Natural killer cell (primary cell): ENCODE measurements at regions not wholly inside any gene's neighbourhood (a gene's known extent, or its start where the extent isn't known, plus 50 kb on each side); places are given as distances from the start of the nearest gene placed in this dataset.

Source experiments
- ATAC-seq, 3 donors: fragments of 150-1000 bp in 2 of 3; fragments of 200-7000 bp in 1 of 3; cut with Tn5 transposase; 1 replicate in 1 of 3; 2 replicates in 2 of 3; pipeline ENCODE4 v1.10.0; 2021; ENCODE audit warnings: mild to moderate bottlenecking in 2 of 3, moderate library complexity in 2 of 3
- DNase-seq, 2 donors: peaks; one replicate each; pipeline versions ENCODE4 v3.0.0 to v3.0.0-alpha.2; 2013 to 2021; ENCODE audit warnings: mixed read lengths in 1 of 2
- H3K27ac ChIP-seq: one replicate; pipeline ENCODE4 v1.5.1; 2013; ENCODE audit warnings: mild to moderate bottlenecking, low read length
- H3K27me3 ChIP-seq: one replicate; pipeline ENCODE4 v1.6.1; 2013; ENCODE audit warnings: low read length; ENCODE audit not compliant: control insufficient read depth, insufficient read depth
- H3K36me3 ChIP-seq: one replicate; pipeline ENCODE4 v1.6.1; 2013; ENCODE audit warnings: low read length; ENCODE audit not compliant: control insufficient read depth, insufficient read depth
- H3K4me1 ChIP-seq: one replicate; pipeline ENCODE4 v1.6.1; 2013; ENCODE audit warnings: low read length; ENCODE audit not compliant: control insufficient read depth, insufficient read depth
- H3K4me3 ChIP-seq: one replicate; pipeline ENCODE4 v1.5.1; 2013; ENCODE audit warnings: low read length
- H3K9me3 ChIP-seq: one replicate; pipeline ENCODE4 v1.6.1; 2013; ENCODE audit warnings: low read length; ENCODE audit not compliant: control insufficient read depth, insufficient read depth
- H3K27ac Mint-ChIP-seq, 2 donors: one replicate each; pipeline ENCODE4 v1.8.0; 2022; ENCODE audit warnings: mild to moderate bottlenecking in 2 of 2, mixed read lengths in 2 of 2, moderate library complexity in 1 of 2
- H3K27me3 Mint-ChIP-seq, 2 donors: one replicate each; pipeline ENCODE4 v1.8.0; 2022; ENCODE audit warnings: low read depth in 2 of 2, mixed read lengths in 2 of 2
- H3K36me3 Mint-ChIP-seq: one replicate; pipeline ENCODE4 v1.8.0; 2022; ENCODE audit warnings: mixed read lengths
- H3K4me1 Mint-ChIP-seq, 2 donors: one replicate each; pipeline ENCODE4 v1.8.0; 2022; ENCODE audit warnings: mixed read lengths in 2 of 2
- H3K4me3 Mint-ChIP-seq: one replicate; pipeline ENCODE4 v1.8.0; 2022; ENCODE audit warnings: mild to moderate bottlenecking, moderate library complexity, mixed read lengths
- H3K9me3 Mint-ChIP-seq, 2 donors: one replicate each; pipeline ENCODE4 v1.8.0; 2022; ENCODE audit warnings: mixed read lengths in 2 of 2
- WGBS: methylation state at CpG from one replicate; pipeline ENCODE4 v1.1.7; 2013; ENCODE audit warnings: missing lambda C conversion rate; ENCODE audit not compliant: insufficient coverage; 5-methylcytosine and 5-hydroxymethylcytosine counted together
- intact Hi-C: fragments of 100-400 bp; cut with micrococcal nuclease; formaldehyde crosslinking; loops from one replicate; pipeline ENCODE4 v1.14.2; 2022
- TF ChIP-seq, protein P1 (sequence below): fragments of 200-600 bp; IDR thresholded peaks from one replicate; pipeline ENCODE4 v1.8.0; 2022; ENCODE audit warnings: antibody characterized with exemption

DNA sequence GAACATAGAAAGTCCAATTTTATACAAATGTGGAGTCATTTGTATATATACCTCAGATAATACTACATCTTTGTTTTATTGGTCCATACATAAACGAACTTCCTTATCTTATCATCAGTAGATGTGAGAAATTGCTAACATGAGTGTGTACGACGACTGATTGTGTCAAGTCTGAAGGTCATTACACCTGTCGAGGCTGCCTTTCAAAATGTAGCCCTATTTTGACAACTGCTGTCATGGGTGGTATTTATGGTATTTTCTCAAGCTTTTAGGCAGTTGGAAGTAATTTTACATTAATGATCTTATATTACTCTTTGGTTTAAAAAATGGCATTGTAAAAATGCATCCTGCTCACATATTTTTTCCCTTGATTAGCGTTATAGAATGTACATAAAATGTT is 183.7 kb upstream of the DNAJC19 start:
- 79% methylated on average over 3 of the region's 5 CpGs for WGBS
- Mint-ChIP-seq H3K36me3 (no peaks in the 10 kb centered on the region), H3K9me3 (peaks cover 0 to 3% of the 10 kb centered on the region in 2 donors), H3K4me1 (no peaks in the 10 kb centered on the region), H3K27ac (no peak overlapping the region), H3K4me3 (no peak overlapping the region), H3K27me3 (no peaks in the 10 kb centered on the region)
- TF ChIP-seq, protein P1, sequence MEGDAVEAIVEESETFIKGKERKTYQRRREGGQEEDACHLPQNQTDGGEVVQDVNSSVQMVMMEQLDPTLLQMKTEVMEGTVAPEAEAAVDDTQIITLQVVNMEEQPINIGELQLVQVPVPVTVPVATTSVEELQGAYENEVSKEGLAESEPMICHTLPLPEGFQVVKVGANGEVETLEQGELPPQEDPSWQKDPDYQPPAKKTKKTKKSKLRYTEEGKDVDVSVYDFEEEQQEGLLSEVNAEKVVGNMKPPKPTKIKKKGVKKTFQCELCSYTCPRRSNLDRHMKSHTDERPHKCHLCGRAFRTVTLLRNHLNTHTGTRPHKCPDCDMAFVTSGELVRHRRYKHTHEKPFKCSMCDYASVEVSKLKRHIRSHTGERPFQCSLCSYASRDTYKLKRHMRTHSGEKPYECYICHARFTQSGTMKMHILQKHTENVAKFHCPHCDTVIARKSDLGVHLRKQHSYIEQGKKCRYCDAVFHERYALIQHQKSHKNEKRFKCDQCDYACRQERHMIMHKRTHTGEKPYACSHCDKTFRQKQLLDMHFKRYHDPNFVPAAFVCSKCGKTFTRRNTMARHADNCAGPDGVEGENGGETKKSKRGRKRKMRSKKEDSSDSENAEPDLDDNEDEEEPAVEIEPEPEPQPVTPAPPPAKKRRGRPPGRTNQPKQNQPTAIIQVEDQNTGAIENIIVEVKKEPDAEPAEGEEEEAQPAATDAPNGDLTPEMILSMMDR: no peak
- Histone ChIP-seq H3K36me3 (no peaks in the 10 kb centered on the region), H3K27ac (no peak overlapping the region), H3K9me3 (no peaks in the 10 kb centered on the region), H3K27me3 (no peaks in the 10 kb centered on the region), H3K4me1 (no peaks in the 10 kb centered on the region), H3K4me3 (no peak overlapping the region)
- ATAC-seq (no peak), DNase-seq (no peak)
- intact Hi-C loops: no loop called here

DNA sequence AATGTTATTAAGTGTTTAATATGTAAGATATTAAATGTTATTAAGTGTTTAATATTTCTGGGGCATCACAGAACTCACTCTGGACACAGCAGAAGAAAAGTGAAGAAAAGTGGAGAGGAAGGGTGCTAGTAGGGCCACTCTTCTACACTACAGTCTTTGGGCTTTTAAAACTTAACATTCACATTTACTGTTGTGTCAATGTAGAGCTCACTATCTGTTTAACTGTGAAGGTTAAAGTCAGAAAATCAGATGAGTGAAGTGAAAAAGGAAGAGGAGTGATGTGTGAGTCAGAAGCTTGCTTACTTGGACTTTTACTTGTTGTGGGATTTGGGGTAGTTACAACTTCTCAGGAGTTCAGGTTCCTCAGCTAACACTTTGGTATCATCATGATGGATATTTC is 145.3 kb upstream of the DNAJC19 start:
- TF ChIP-seq, protein P1: no peak
- Mint-ChIP-seq H3K27me3 (no peaks in the 10 kb centered on the region), H3K9me3 (peaks cover 6 to 10% of the 10 kb centered on the region in 2 donors), H3K4me1 (no peaks in the 10 kb centered on the region), H3K4me3 (no peak overlapping the region), H3K36me3 (peaks cover 8% of the 10 kb centered on the region), H3K27ac (no peak overlapping the region)
- intact Hi-C loops: no loop called here
- H3K27ac ChIP-seq: no peak overlapping the region
- DNase-seq (no peak), ATAC-seq (no peak)
- no peak overlapping the region for H3K4me3 ChIP-seq
- no peaks in the 10 kb centered on the region for H3K36me3 ChIP-seq
- no peaks in the 10 kb centered on the region for H3K27me3 ChIP-seq
- no peaks in the 10 kb centered on the region for H3K4me1 ChIP-seq
- H3K9me3 ChIP-seq: peaks cover 3% of the 10 kb centered on the region

DNA sequence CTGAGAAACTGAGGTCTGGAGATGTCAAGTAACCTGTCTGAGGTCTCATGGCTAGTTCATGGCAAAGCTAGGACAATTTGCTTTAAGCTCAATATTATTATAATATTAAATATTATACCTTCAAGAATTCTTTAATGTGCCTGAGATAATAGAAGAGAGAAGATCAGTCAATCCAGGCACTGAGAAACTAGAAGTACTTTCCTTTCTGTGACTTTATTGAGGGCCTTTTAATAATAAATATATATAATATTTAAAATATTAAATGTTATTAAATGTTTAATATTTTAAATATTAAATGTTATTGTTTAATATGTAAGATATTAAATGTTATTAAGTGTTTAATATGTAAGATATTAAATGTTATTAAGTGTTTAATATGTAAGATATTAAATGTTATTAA is 144.3 kb upstream of the DNAJC19 start:
- TF ChIP-seq, protein P1: no peak
- Mint-ChIP-seq H3K4me1 (no peaks in the 10 kb centered on the region), H3K36me3 (peaks cover 8% of the 10 kb centered on the region), H3K27me3 (no peaks in the 10 kb centered on the region), H3K4me3 (no peak overlapping the region), H3K27ac (no peak overlapping the region), H3K9me3 (peaks cover 4 to 10% of the 10 kb centered on the region in 2 donors)
- H3K27me3 ChIP-seq: no peaks in the 10 kb centered on the region
- ATAC-seq (no peak), DNase-seq (no peak)
- H3K4me3 ChIP-seq: no peak overlapping the region
- intact Hi-C loops: no loop called here
- no peaks in the 10 kb centered on the region for H3K4me1 ChIP-seq
- no peak overlapping the region for H3K27ac ChIP-seq
- H3K9me3 ChIP-seq: peaks cover 3% of the 10 kb centered on the region
- no peaks in the 10 kb centered on the region for H3K36me3 ChIP-seq

DNA sequence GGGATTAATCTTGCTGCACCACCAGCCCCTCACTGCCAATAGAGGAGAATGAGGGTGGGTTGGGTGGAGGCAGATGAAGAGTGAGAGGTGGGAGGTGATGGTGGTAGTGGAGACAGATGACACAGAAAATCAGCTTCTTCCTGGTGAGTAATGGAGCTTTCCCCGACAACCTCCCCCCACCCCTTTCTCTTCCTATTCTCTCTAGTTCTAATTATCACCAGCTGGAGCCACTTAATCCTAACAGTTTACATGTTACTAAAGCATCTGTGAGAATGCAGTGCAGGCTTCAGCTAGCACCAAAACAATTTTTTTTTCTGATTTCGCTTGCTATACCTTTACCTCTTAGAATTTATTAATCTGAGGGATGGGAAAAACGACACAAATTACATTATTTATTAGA is 116.1 kb upstream of the DNAJC19 start:
- H3K9me3 ChIP-seq: no peaks in the 10 kb centered on the region
- peaks cover 17 to 21% of the 10 kb centered on the region in 2 donors for H3K9me3 Mint-ChIP-seq
- DNase-seq: no peak
- H3K36me3 ChIP-seq: no peaks in the 10 kb centered on the region
- H3K27me3 Mint-ChIP-seq: no peaks in the 10 kb centered on the region
- ATAC-seq: no peak
- no peak overlapping the region for H3K27ac Mint-ChIP-seq
- H3K4me1 ChIP-seq: no peaks in the 10 kb centered on the region
- intact Hi-C loops: no loop called here
- no peak overlapping the region for H3K4me3 Mint-ChIP-seq
- 75% methylated on average over 3 of the region's 3 CpGs for WGBS
- TF ChIP-seq, protein P1: no peak
- no peak overlapping the region for H3K27ac ChIP-seq
- H3K36me3 Mint-ChIP-seq: peaks cover 7% of the 10 kb centered on the region
- H3K27me3 ChIP-seq: no peaks in the 10 kb centered on the region
- H3K4me1 Mint-ChIP-seq: no peaks in the 10 kb centered on the region
- no peak overlapping the region for H3K4me3 ChIP-seq
